Nephron progenitor cell (in vitro differentiated cells): ENCODE measurements at regions not wholly inside any gene's neighbourhood (a gene's known extent, or its start where the extent isn't known, plus 50 kb on each side); places are given as distances from the start of the nearest gene placed in this dataset.

Experiments
- DNase-seq: peaks from one replicate; pipeline ENCODE4 v3.0.0; 2021
- H3K27ac Mint-ChIP-seq: 2 replicates; pipeline ENCODE4 v1.8.0; 2021; ENCODE audit warnings: mild to moderate bottlenecking, moderate library complexity, mixed read lengths
- H3K27me3 Mint-ChIP-seq: 2 replicates; pipeline ENCODE4 v1.8.0; 2021; ENCODE audit warnings: mild to moderate bottlenecking, low read depth, mixed read lengths; ENCODE audit not compliant: poor library complexity
- H3K36me3 Mint-ChIP-seq: 2 replicates; pipeline ENCODE4 v1.8.0; 2021; ENCODE audit warnings: low read depth, mixed read lengths
- H3K4me1 Mint-ChIP-seq: 2 replicates; pipeline ENCODE4 v1.8.0; 2021; ENCODE audit warnings: mixed read lengths
- H3K4me3 Mint-ChIP-seq: 2 replicates; pipeline ENCODE4 v1.8.0; 2021; ENCODE audit warnings: mild to moderate bottlenecking, moderate library complexity, mixed read lengths
- H3K9me3 Mint-ChIP-seq: 2 replicates; pipeline ENCODE4 v1.8.0; 2021; ENCODE audit warnings: mild to moderate bottlenecking, moderate library complexity, mixed read lengths
- CTCF ChIP-seq: fragments of 200-600 bp; sonication (generic); IDR thresholded peaks from 2 replicates; pipeline ENCODE4 v1.5.0; 2021; ENCODE audit warnings: antibody characterized with exemption

GRCh38 chr10:78745441-78745840 lies 323.3 kb upstream of the ZMIZ1 start:
- Mint-ChIP-seq H3K27me3 (peaks cover 18% of the 10 kb centered on the region), H3K27ac (no peak overlapping the region), H3K36me3 (no peaks in the 10 kb centered on the region), H3K4me1 (peaks cover 74% of the 10 kb centered on the region), H3K4me3 (no peak overlapping the region), H3K9me3 (no peaks in the 10 kb centered on the region)
- no peak for TF ChIP-seq CTCF
- DNase-seq = no peak

GRCh38 chr10:78746155-78746763 lies 322.5 kb upstream of the ZMIZ1 start:
- DNase-seq = no peak
- H3K27ac Mint-ChIP-seq = no peak overlapping the region
- H3K4me3 Mint-ChIP-seq = no peak overlapping the region
- no peaks in the 10 kb centered on the region for H3K36me3 Mint-ChIP-seq
- H3K4me1 Mint-ChIP-seq = peaks cover 71% of the 10 kb centered on the region
- no peaks in the 10 kb centered on the region for H3K9me3 Mint-ChIP-seq
- TF ChIP-seq CTCF = no peak
- peaks cover 19% of the 10 kb centered on the region for H3K27me3 Mint-ChIP-seq

- TF ChIP-seq CTCF = no peak
- no peaks in the 10 kb centered on the region for H3K9me3 Mint-ChIP-seq
- H3K4me1 Mint-ChIP-seq = peaks cover 65% of the 10 kb centered on the region
- H3K27ac Mint-ChIP-seq = no peak overlapping the region
- no peaks in the 10 kb centered on the region for H3K36me3 Mint-ChIP-seq
- no peak for DNase-seq
- no peak overlapping the region for H3K4me3 Mint-ChIP-seq
- H3K27me3 Mint-ChIP-seq = peaks cover 17% of the 10 kb centered on the region
Measured at GRCh38 chr10:78747401-78748234, 321.1 kb upstream of the ZMIZ1 start.

- Mint-ChIP-seq H3K27me3 (peaks cover 17% of the 10 kb centered on the region), H3K9me3 (no peaks in the 10 kb centered on the region), H3K36me3 (no peaks in the 10 kb centered on the region), H3K27ac (no peak overlapping the region), H3K4me1 (peaks cover 65% of the 10 kb centered on the region), H3K4me3 (no peak overlapping the region)
- TF ChIP-seq CTCF = no peak
- DNase-seq = no peak
Measured at GRCh38 chr10:78748235-78748533, 320.6 kb upstream of the ZMIZ1 start.

GRCh38 chr10:78749200-78749599 lies 319.6 kb upstream of the ZMIZ1 start:
- Mint-ChIP-seq H3K4me1 (peaks cover 65% of the 10 kb centered on the region), H3K9me3 (no peaks in the 10 kb centered on the region), H3K27ac (no peak overlapping the region), H3K36me3 (no peaks in the 10 kb centered on the region), H3K27me3 (peaks cover 19% of the 10 kb centered on the region), H3K4me3 (no peak overlapping the region)
- no peak for DNase-seq
- no peak for TF ChIP-seq CTCF

GRCh38 chr10:78749898-78750297 lies 318.9 kb upstream of the ZMIZ1 start:
- Mint-ChIP-seq H3K27ac (no peak overlapping the region), H3K4me3 (no peak overlapping the region), H3K9me3 (no peaks in the 10 kb centered on the region), H3K4me1 (peaks cover 65% of the 10 kb centered on the region), H3K27me3 (peaks cover 20% of the 10 kb centered on the region), H3K36me3 (no peaks in the 10 kb centered on the region)
- TF ChIP-seq CTCF = no peak
- no peak for DNase-seq
